ENCODE measurements at regions not wholly inside any gene's neighbourhood (a gene's known extent, or its start where the extent isn't known, plus 50 kb on each side); places are given as distances from the start of the nearest gene placed in this dataset.

DNA sequence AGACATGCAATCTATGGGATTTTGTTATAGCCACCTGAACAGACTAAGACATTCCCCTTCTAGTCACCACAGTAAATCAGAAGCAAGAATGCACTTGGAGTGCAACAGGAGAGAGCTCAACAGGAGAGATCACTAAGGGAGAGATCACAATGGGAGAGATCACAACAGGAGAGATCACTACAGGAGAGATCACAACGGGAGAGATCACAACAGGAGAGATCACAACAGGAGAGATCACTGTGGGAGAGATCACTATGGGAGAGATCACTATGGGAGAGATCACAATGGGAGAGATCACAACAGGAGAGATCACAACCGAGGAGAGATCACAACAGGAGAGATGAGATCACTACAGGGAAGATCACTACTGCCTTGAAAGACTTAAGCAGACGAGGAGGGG is 238.5 kb upstream of the PITRM1 start:
- TF ChIP-seq RXRA (IDR thresholded peaks at IDR 0.05; ENCODE audit: borderline replicate concordance, low read depth) (no peak), TCF12 (IDR thresholded peaks at IDR 0.05) (no peak), EZH2phosphoT487 (IDR thresholded peaks at IDR 0.05; ENCODE audit: borderline replicate concordance, low read depth) (no peak), SMC3 (IDR thresholded peaks at IDR 0.05; ENCODE audit: low read depth, low read length) (no peak), SIN3A (IDR thresholded peaks at IDR 0.05; ENCODE audit: borderline replicate concordance, low read depth, low read length) (no peak)
- TF ChIP-seq, protein P1, sequence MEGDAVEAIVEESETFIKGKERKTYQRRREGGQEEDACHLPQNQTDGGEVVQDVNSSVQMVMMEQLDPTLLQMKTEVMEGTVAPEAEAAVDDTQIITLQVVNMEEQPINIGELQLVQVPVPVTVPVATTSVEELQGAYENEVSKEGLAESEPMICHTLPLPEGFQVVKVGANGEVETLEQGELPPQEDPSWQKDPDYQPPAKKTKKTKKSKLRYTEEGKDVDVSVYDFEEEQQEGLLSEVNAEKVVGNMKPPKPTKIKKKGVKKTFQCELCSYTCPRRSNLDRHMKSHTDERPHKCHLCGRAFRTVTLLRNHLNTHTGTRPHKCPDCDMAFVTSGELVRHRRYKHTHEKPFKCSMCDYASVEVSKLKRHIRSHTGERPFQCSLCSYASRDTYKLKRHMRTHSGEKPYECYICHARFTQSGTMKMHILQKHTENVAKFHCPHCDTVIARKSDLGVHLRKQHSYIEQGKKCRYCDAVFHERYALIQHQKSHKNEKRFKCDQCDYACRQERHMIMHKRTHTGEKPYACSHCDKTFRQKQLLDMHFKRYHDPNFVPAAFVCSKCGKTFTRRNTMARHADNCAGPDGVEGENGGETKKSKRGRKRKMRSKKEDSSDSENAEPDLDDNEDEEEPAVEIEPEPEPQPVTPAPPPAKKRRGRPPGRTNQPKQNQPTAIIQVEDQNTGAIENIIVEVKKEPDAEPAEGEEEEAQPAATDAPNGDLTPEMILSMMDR (IDR thresholded peaks at IDR 0.05), result no peak
- TF ChIP-seq, protein P2, sequence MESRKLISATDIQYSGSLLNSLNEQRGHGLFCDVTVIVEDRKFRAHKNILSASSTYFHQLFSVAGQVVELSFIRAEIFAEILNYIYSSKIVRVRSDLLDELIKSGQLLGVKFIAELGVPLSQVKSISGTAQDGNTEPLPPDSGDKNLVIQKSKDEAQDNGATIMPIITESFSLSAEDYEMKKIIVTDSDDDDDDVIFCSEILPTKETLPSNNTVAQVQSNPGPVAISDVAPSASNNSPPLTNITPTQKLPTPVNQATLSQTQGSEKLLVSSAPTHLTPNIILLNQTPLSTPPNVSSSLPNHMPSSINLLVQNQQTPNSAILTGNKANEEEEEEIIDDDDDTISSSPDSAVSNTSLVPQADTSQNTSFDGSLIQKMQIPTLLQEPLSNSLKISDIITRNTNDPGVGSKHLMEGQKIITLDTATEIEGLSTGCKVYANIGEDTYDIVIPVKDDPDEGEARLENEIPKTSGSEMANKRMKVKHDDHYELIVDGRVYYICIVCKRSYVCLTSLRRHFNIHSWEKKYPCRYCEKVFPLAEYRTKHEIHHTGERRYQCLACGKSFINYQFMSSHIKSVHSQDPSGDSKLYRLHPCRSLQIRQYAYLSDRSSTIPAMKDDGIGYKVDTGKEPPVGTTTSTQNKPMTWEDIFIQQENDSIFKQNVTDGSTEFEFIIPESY (IDR thresholded peaks at IDR 0.05; ENCODE audit: borderline replicate concordance, low read depth), result no peak

Data from SK-N-SH (cell line).